Colon (tissue), 2 donors: ENCODE measurements at regions not wholly inside any gene's neighbourhood (a gene's known extent, or its start where the extent isn't known, plus 50 kb on each side); places are given as distances from the start of the nearest gene placed in this dataset.

Experiments used
- FAIRE-seq: peaks from 2 replicates; lab custom pipeline; 2012; peaks lifted over from hg19 to GRCh38; lab: Jason Lieb, UNC
- donor health status: control.
- donor health status: control.

- no peak for FAIRE-seq
These were observed 88.3 kb upstream of the PLEKHG7 start for GRCh38 chr12:92614502-92614901.

GRCh38 chr12:92614001-92614400, 88.8 kb upstream of the PLEKHG7 start:
- FAIRE-seq, result no peak

GRCh38 chr12:92612611-92613010, 90.2 kb upstream of the PLEKHG7 start:
- FAIRE-seq, result no peak

GRCh38 chr12:92608151-92609091, 94.4 kb upstream of the PLEKHG7 start:
- no peak for FAIRE-seq

GRCh38 chr12:92606956-92607355, 95.8 kb upstream of the PLEKHG7 start:
- FAIRE-seq, result no peak

GRCh38 chr12:92605621-92606170, 97.1 kb upstream of the PLEKHG7 start:
- FAIRE-seq, result no peak

- no peak for FAIRE-seq
These were observed 98.0 kb upstream of the PLEKHG7 start for GRCh38 chr12:92604786-92605185.

GRCh38 chr12:92603741-92604432, 98.9 kb upstream of the PLEKHG7 start:
- FAIRE-seq, result no peak

- no peak for FAIRE-seq
These were observed 99.7 kb upstream of the PLEKHG7 start for GRCh38 chr12:92602930-92603623.

GRCh38 chr12:92602476-92602875, 100.3 kb upstream of the PLEKHG7 start:
- FAIRE-seq, result no peak

- no peak for FAIRE-seq
These were observed 101.1 kb upstream of the PLEKHG7 start for GRCh38 chr12:92601680-92602079.

- no peak for FAIRE-seq
These were observed 101.6 kb upstream of the PLEKHG7 start for GRCh38 chr12:92601176-92601575.

- no peak for FAIRE-seq
These were observed 102.7 kb upstream of the PLEKHG7 start for GRCh38 chr12:92600052-92600451.

GRCh38 chr12:92597997-92598396, 104.8 kb upstream of the PLEKHG7 start:
- no peak for FAIRE-seq

- no peak for FAIRE-seq
These were observed 105.7 kb upstream of the PLEKHG7 start for GRCh38 chr12:92597118-92597517.

- no peak for FAIRE-seq
These were observed 106.4 kb upstream of the PLEKHG7 start for GRCh38 chr12:92596383-92596782.

- FAIRE-seq, result no peak
These were observed 107.1 kb upstream of the PLEKHG7 start for GRCh38 chr12:92595663-92596062.

GRCh38 chr12:92593734-92594402, 108.9 kb upstream of the PLEKHG7 start:
- FAIRE-seq, result no peak

GRCh38 chr12:92585115-92585727, 117.6 kb upstream of the PLEKHG7 start:
- no peak for FAIRE-seq

GRCh38 chr12:92583910-92584309, 118.9 kb upstream of the PLEKHG7 start:
- FAIRE-seq, result no peak

- FAIRE-seq, result no peak
These were observed 119.9 kb upstream of the PLEKHG7 start for GRCh38 chr12:92582893-92583292.
